AG04450 (cell line): ENCODE measurements at regions not wholly inside any gene's neighbourhood (a gene's known extent, or its start where the extent isn't known, plus 50 kb on each side); places are given as distances from the start of the nearest gene placed in this dataset.

ENCODE experiments used
- CTCF ChIA-PET: fragments of 300-600, 350-600 bp; formaldehyde crosslinking; extraction: SDS; loops from one replicate; lab custom pipeline; 2022; ENCODE audit warnings: antibody characterized with exemption, inconsistent platforms; lab: Charles Lee
- POLR2A ChIA-PET: fragments of 350-600 bp; formaldehyde crosslinking; extraction: SDS; loops from one replicate; lab custom pipeline; 2021; ENCODE audit warnings: antibody characterized with exemption, inconsistent platforms; lab: Yijun Ruan, JAX
- DNase-seq: peaks from one replicate; pipeline ENCODE4 v3.0.0-alpha.2; 2011; ENCODE audit warnings: low read depth, low spot score
- H3K27ac ChIP-seq: one replicate; pipeline ENCODE4 v1.5.1; 2012; ENCODE audit warnings: low read depth, low read length, control low read depth
- H3K27me3 ChIP-seq: one replicate; pipeline ENCODE4 v1.6.0; 2012; ENCODE audit warnings: low read length; ENCODE audit not compliant: control insufficient read depth, insufficient read depth
- H3K4me3 ChIP-seq: 2 replicates; pipeline ENCODE4 v1.5.1; 2011; ENCODE audit warnings: mild to moderate bottlenecking, low read depth, low read length, control low read depth
- H3K9me3 ChIP-seq: 2 replicates; pipeline ENCODE4 v1.5.1; 2012; ENCODE audit warnings: low read length; ENCODE audit not compliant: control insufficient read depth, insufficient read depth
- CTCF ChIP-seq: IDR thresholded peaks from 2 replicates; pipeline ENCODE4 v1.5.1; 2011; ENCODE audit warnings: low read depth, low read length, control low read depth, inconsistent platforms

- peaks cover 27% of the 10 kb centered on the region for H3K27me3 ChIP-seq
- no peaks in the 10 kb centered on the region for H3K9me3 ChIP-seq
- CTCF ChIA-PET: no interaction called here
- POLR2A ChIA-PET: no interaction called here
- no peak for TF ChIP-seq CTCF
- no peak overlapping the region for H3K4me3 ChIP-seq
- no peak overlapping the region for H3K27ac ChIP-seq
- DNase-seq: no peak
Measured at GRCh38 chr20:48308882-48309281, 518.9 kb downstream of the PREX1 start.

- ChIA-PET POLR2A (no interaction called here), CTCF (no interaction called here)
- H3K27me3 ChIP-seq: peaks cover 27% of the 10 kb centered on the region
- DNase-seq: no peak
- H3K9me3 ChIP-seq: no peaks in the 10 kb centered on the region
- no peak for TF ChIP-seq CTCF
- no peak overlapping the region for H3K27ac ChIP-seq
- H3K4me3 ChIP-seq: no peak overlapping the region
Measured at GRCh38 chr20:48308232-48308781, 519.5 kb downstream of the PREX1 start.

GRCh38 chr20:48307277-48307676 is 520.5 kb downstream of the PREX1 start:
- ChIA-PET POLR2A (no interaction called here), CTCF (no interaction called here)
- H3K27ac ChIP-seq: no peak overlapping the region
- no peaks in the 10 kb centered on the region for H3K9me3 ChIP-seq
- no peak for DNase-seq
- TF ChIP-seq CTCF: no peak
- H3K27me3 ChIP-seq: peaks cover 27% of the 10 kb centered on the region
- H3K4me3 ChIP-seq: no peak overlapping the region

- POLR2A ChIA-PET: no interaction called here
- H3K27me3 ChIP-seq: peaks cover 8% of the 10 kb centered on the region
Measured at GRCh38 chr20:48302844-48303542, 517.7 kb upstream of the SULF2 start.

More at GRCh38 chr20:48302844-48303542, 517.7 kb upstream of the SULF2 start:
- no peak for DNase-seq
- no peak for TF ChIP-seq CTCF
- H3K27ac ChIP-seq: no peak overlapping the region
- CTCF ChIA-PET: interaction anchor here (0.5 kb wide), 1 partner anchor 913 kb away, joined by 3 read pairs; no protein-coding TSS in a partner anchor
- no peak overlapping the region for H3K4me3 ChIP-seq
- H3K9me3 ChIP-seq: peaks cover 1% of the 10 kb centered on the region; the same call in 1 of the 2 replicates
